Activated CD8-positive, alpha-beta memory T cell treated with anti-CD3 and anti-CD28 coated beads, Interleukin-2, amount 10 ng/mL, durations not matched to agents 7 days and 5 days (primary cell): ENCODE measurements at regions not wholly inside any gene's neighbourhood (a gene's known extent, or its start where the extent isn't known, plus 50 kb on each side); places are given as distances from the start of the nearest gene placed in this dataset.

Experiments
- ATAC-seq: fragments of 150-1000 bp; cut with Tn5 transposase; one replicate; pipeline ENCODE4 v1.10.0; 2021; ENCODE audit warnings: moderate library complexity
- CTCF ChIA-PET: fragments of 350-600 bp; sonication (Branson Sonifier 250); formaldehyde crosslinking; loops from one replicate; lab custom pipeline; 2021; ENCODE audit warnings: antibody characterized with exemption; lab: Charles Lee
- DNase-seq: peaks from one replicate; pipeline ENCODE4 v3.0.0-alpha.2; 2020
- H3K27ac Mint-ChIP-seq: one replicate; pipeline ENCODE4 v1.8.0; 2021; ENCODE audit warnings: mild to moderate bottlenecking, mixed read lengths
- H3K27me3 Mint-ChIP-seq: one replicate; pipeline ENCODE4 v1.8.0; 2021; ENCODE audit warnings: mixed read lengths
- H3K36me3 Mint-ChIP-seq: one replicate; pipeline ENCODE4 v1.8.0; 2021; ENCODE audit warnings: mild to moderate bottlenecking, mixed read lengths
- H3K4me1 Mint-ChIP-seq: one replicate; pipeline ENCODE4 v1.8.0; 2021; ENCODE audit warnings: mixed read lengths
- H3K4me3 Mint-ChIP-seq: one replicate; pipeline ENCODE4 v1.8.0; 2021; ENCODE audit warnings: mild to moderate bottlenecking, moderate library complexity, mixed read lengths
- H3K9me3 Mint-ChIP-seq: one replicate; pipeline ENCODE4 v1.8.0; 2022; ENCODE audit warnings: low read depth, mixed read lengths

- Mint-ChIP-seq H3K36me3 (peaks cover 1% of the 10 kb centered on the region), H3K4me3 (no peak overlapping the region), H3K27ac (no peak overlapping the region), H3K27me3 (no peaks in the 10 kb centered on the region), H3K4me1 (no peaks in the 10 kb centered on the region), H3K9me3 (no peaks in the 10 kb centered on the region)
- CTCF ChIA-PET, result no interaction called here
- DNase-seq, result no peak
- ATAC-seq, result no peak
Measured at GRCh38 chr3:113075588-113075987, 84.8 kb downstream of the GTPBP8 start.

GRCh38 chr3:113079218-113079961, 88.6 kb downstream of the GTPBP8 start:
- Mint-ChIP-seq H3K27ac (no peak overlapping the region), H3K4me1 (no peaks in the 10 kb centered on the region), H3K36me3 (no peaks in the 10 kb centered on the region), H3K27me3 (no peaks in the 10 kb centered on the region), H3K4me3 (no peak overlapping the region), H3K9me3 (no peaks in the 10 kb centered on the region)
- no peak for ATAC-seq
- DNase-seq, result no peak
- CTCF ChIA-PET, result no interaction called here

DNA sequence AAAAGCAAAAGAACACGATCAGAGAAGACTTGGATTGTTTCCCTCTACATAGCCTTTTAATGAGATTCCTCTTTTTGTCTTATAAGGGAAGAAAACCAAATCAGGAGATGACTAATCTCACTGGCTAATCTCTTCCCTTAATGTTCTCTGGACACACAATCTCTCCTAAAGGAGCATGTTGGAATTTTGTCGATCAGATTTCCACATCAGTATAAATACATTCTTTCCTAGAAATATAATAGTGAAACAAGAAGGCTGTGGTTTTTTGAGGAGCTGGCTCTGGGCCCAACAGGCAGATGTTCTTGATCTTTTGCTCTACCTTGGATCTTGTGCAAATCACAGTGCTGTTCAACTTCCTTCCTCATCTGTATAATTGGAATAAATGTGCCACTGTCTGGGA, 94.0 kb downstream of the GTPBP8 start:
- Mint-ChIP-seq H3K36me3 (no peaks in the 10 kb centered on the region), H3K27me3 (no peaks in the 10 kb centered on the region), H3K4me1 (peaks cover 2% of the 10 kb centered on the region), H3K4me3 (no peak overlapping the region), H3K27ac (no peak overlapping the region), H3K9me3 (no peaks in the 10 kb centered on the region)
- no peak for DNase-seq
- no peak for ATAC-seq
- CTCF ChIA-PET, result no interaction called here

DNA sequence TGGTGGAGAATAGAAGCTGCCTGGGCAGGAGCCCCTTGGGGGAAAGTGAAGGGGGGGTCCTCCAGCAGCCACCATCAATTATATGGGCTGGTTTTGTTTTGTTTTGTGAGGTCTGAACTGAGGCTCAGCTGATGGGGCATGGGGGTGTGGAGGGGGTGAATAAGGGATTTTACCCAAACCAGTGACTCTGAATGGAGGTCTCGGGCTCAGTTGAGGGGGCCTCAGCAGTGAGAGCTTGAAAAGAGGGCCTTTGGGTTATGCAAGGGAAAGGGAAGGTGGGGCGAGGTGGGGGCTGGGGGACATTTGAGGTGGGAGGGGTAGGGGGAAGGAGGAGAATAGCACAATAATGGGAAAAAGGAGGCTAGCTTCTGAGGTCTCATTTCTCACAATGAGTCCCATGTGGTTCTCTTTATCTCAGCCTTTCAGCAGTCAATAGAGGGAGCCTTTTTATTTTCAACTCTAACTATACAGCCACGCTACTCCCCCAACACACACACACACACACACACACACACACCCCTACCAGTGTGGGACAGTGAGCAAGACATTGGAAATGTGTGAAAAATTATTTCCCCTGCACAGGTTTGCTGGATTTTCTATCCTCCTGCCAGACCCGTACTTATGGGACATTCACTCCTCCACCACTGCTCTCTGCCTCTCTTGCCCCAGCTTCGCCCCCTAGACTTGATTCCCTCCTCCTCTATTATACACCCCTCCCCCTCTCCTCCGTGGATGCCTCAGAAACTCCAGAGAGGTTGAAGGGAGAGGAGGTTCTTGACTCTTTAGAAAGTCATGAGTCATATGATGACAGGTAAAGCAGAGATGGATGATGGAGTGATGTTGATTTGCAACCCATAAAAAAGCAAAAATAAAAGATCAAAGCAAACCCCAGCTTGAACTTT, 96.0 kb downstream of the GTPBP8 start:
- DNase-seq (no peak), ATAC-seq (no peak)
- CTCF ChIA-PET, result interaction anchor here (1.0 kb wide), 1 partner anchor 202 kb away, joined by 3 read pairs; no protein-coding TSS in a partner anchor
- no peaks in the 10 kb centered on the region for H3K36me3 Mint-ChIP-seq
- no peak overlapping the region for H3K27ac Mint-ChIP-seq
- H3K9me3 Mint-ChIP-seq, result no peaks in the 10 kb centered on the region
- peaks cover 2% of the 10 kb centered on the region for H3K4me1 Mint-ChIP-seq
- no peak overlapping the region for H3K4me3 Mint-ChIP-seq
- no peaks in the 10 kb centered on the region for H3K27me3 Mint-ChIP-seq

- Mint-ChIP-seq H3K27ac (no peak overlapping the region), H3K27me3 (no peaks in the 10 kb centered on the region), H3K4me1 (peaks cover 2% of the 10 kb centered on the region), H3K4me3 (no peak overlapping the region), H3K36me3 (no peaks in the 10 kb centered on the region), H3K9me3 (no peaks in the 10 kb centered on the region)
- CTCF ChIA-PET, result no interaction called here
- no peak for ATAC-seq
- no peak for DNase-seq
Measured at GRCh38 chr3:113088616-113089015, 97.8 kb downstream of the GTPBP8 start.

- H3K4me3 Mint-ChIP-seq, result no peak overlapping the region
- peaks cover 2% of the 10 kb centered on the region for H3K4me1 Mint-ChIP-seq
- H3K36me3 Mint-ChIP-seq, result no peaks in the 10 kb centered on the region
- DNase-seq, result no peak
- no peaks in the 10 kb centered on the region for H3K27me3 Mint-ChIP-seq
- H3K27ac Mint-ChIP-seq, result no peak overlapping the region
- CTCF ChIA-PET, result no interaction called here
- H3K9me3 Mint-ChIP-seq, result no peaks in the 10 kb centered on the region
- no peak for ATAC-seq
Measured at GRCh38 chr3:113091417-113091816, 100.6 kb downstream of the GTPBP8 start.

- Mint-ChIP-seq H3K27ac (no peak overlapping the region), H3K9me3 (no peaks in the 10 kb centered on the region), H3K4me1 (no peaks in the 10 kb centered on the region), H3K27me3 (no peaks in the 10 kb centered on the region), H3K4me3 (no peak overlapping the region), H3K36me3 (no peaks in the 10 kb centered on the region)
- CTCF ChIA-PET, result no interaction called here
- DNase-seq (no peak), ATAC-seq (no peak)
Measured at GRCh38 chr3:113092746-113093145, 102.0 kb downstream of the GTPBP8 start.

- no peak overlapping the region for H3K4me3 Mint-ChIP-seq
- no peak for ATAC-seq
- no peaks in the 10 kb centered on the region for H3K36me3 Mint-ChIP-seq
- H3K27ac Mint-ChIP-seq, result no peak overlapping the region
- no peaks in the 10 kb centered on the region for H3K27me3 Mint-ChIP-seq
- no peaks in the 10 kb centered on the region for H3K4me1 Mint-ChIP-seq
- CTCF ChIA-PET, result no interaction called here
- no peak for DNase-seq
- H3K9me3 Mint-ChIP-seq, result peaks cover 2% of the 10 kb centered on the region
Measured at GRCh38 chr3:113094337-113095221, 103.8 kb downstream of the GTPBP8 start.

DNA sequence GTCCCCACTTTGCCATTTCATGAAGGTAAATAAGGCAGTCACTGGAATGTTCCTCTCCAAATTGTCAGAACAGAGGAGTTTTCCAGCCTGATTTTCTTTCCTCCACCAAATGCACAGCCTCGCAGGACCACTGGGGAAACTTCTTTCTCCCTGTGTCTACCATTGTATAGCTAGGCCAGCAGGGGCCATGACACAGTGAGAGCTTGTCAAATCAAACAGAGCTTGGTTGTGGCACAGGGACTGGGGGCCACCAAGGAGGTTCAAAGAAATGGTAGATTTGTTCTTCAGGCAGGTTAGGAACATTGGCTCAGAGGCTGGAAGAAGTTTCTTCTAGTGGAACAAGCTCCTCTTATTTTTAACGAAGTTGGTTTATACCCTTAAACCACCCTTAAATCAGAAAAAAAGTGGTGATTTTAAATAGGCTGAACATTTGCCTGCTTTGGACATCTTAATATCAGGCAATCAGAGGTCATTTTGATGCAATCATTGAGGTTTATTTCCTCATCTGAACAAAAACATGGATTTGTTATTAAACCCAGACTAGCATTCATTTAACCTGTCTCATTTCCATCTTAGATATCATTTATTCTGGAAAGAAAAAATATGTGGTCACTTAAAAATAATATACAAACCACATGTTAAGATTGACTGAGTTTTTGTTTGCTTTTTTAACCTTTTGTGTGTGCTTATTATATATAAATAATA, 105.6 kb downstream of the GTPBP8 start:
- no peak for DNase-seq
- peaks cover 2% of the 10 kb centered on the region for H3K36me3 Mint-ChIP-seq
- ATAC-seq, result no peak
- CTCF ChIA-PET, result no interaction called here
- H3K27ac Mint-ChIP-seq, result no peak overlapping the region
- H3K4me1 Mint-ChIP-seq, result no peaks in the 10 kb centered on the region
- H3K9me3 Mint-ChIP-seq, result peaks cover 2% of the 10 kb centered on the region
- no peak overlapping the region for H3K4me3 Mint-ChIP-seq
- no peaks in the 10 kb centered on the region for H3K27me3 Mint-ChIP-seq

GRCh38 chr3:113097960-113098447, 107.2 kb downstream of the GTPBP8 start:
- no peak overlapping the region for H3K4me3 Mint-ChIP-seq
- CTCF ChIA-PET, result interaction anchor here (0.7 kb wide), 1 partner anchor 284 kb away, joined by 3 read pairs; no protein-coding TSS in a partner anchor

DNA sequence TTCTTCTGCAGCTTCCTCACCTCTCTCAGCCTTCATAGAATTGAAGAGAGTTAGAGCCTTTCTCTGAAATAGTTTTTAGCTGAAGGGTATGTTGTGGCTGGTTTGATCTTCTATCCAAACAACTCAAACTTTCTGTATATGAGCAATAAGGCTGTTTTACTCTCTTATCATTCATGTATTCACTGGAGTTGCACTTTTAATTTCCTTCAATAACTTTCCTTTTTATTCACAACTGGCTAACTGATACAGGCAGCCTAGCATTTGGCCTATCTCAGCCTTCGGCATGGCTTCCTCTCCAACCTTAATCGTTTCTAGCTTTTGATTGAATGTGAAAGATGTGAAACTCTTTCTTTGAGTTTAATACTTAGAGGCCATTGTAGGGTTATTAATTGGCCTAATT, 109.3 kb downstream of the GTPBP8 start:
- Mint-ChIP-seq H3K4me3 (no peak overlapping the region), H3K27ac (no peak overlapping the region), H3K9me3 (peaks cover 2% of the 10 kb centered on the region), H3K36me3 (peaks cover 2% of the 10 kb centered on the region), H3K4me1 (peaks cover 4% of the 10 kb centered on the region), H3K27me3 (no peaks in the 10 kb centered on the region)
- ATAC-seq, result no peak
- CTCF ChIA-PET, result no interaction called here
- no peak for DNase-seq

More at GRCh38 chr3:113097960-113098447, 107.2 kb downstream of the GTPBP8 start:
- H3K36me3 Mint-ChIP-seq, result peaks cover 2% of the 10 kb centered on the region
- ATAC-seq (no peak), DNase-seq (no peak)
- H3K9me3 Mint-ChIP-seq, result peaks cover 2% of the 10 kb centered on the region
- H3K27me3 Mint-ChIP-seq, result no peaks in the 10 kb centered on the region
- no peak overlapping the region for H3K27ac Mint-ChIP-seq
- no peaks in the 10 kb centered on the region for H3K4me1 Mint-ChIP-seq

GRCh38 chr3:113103588-113103987, 107.8 kb upstream of the BOC start:
- CTCF ChIA-PET, result no interaction called here
- no peak overlapping the region for H3K4me3 Mint-ChIP-seq

More at GRCh38 chr3:113103588-113103987, 107.8 kb upstream of the BOC start:
- Mint-ChIP-seq H3K4me1 (peaks cover 4% of the 10 kb centered on the region), H3K27ac (no peak overlapping the region), H3K27me3 (no peaks in the 10 kb centered on the region), H3K9me3 (peaks cover 2% of the 10 kb centered on the region), H3K36me3 (peaks cover 2% of the 10 kb centered on the region)
- no peak for DNase-seq
- ATAC-seq, result no peak
